Skeletal muscle satellite cell (primary cell): ENCODE measurements at regions not wholly inside any gene's neighbourhood (a gene's known extent, or its start where the extent isn't known, plus 50 kb on each side); places are given as distances from the start of the nearest gene placed in this dataset.

ENCODE experiments used
- H3K27me3 ChIP-seq: 2 replicates; pipeline ENCODE4 v1.7.0; 2013; ENCODE audit warnings: low read length; ENCODE audit not compliant: control insufficient read depth, insufficient read depth
- H3K36me3 ChIP-seq: 2 replicates; pipeline ENCODE4 v1.7.0; 2013; ENCODE audit warnings: mild to moderate bottlenecking, control low read depth, low read length; ENCODE audit not compliant: insufficient read depth
- H3K4me1 ChIP-seq: 2 replicates; pipeline ENCODE4 v1.7.0; 2013; ENCODE audit warnings: low read length; ENCODE audit not compliant: control insufficient read depth, insufficient read depth
- H3K4me2 ChIP-seq: 2 replicates; pipeline ENCODE4 v1.7.0; 2013; ENCODE audit warnings: mild to moderate bottlenecking, low read length
- H3K4me3 ChIP-seq: 2 replicates; pipeline ENCODE4 v1.7.0; 2013; ENCODE audit warnings: low read length
- H3K9ac ChIP-seq: 2 replicates; pipeline ENCODE4 v1.7.0; 2013; ENCODE audit warnings: mild to moderate bottlenecking, low read depth, low read length, moderate library complexity
- H3K9me3 ChIP-seq: replicated peaks from 2 replicates; pipeline ENCODE4 v1.7.0; 2013; ENCODE audit warnings: mild to moderate bottlenecking, control low read depth, low read length

- Histone ChIP-seq H3K4me1 (no peaks in the 10 kb centered on the region), H3K4me2 (no peak overlapping the region), H3K9ac (no peak overlapping the region), H3K27me3 (no peaks in the 10 kb centered on the region), H3K36me3 (no peaks in the 10 kb centered on the region), H3K9me3 (no peaks in the 10 kb centered on the region), H3K4me3 (no peak overlapping the region)
These were observed 2403.4 kb upstream of the ACO1 start for GRCh38 chr9:29981013-29981412.

GRCh38 chr9:29999645-30000044 lies 2384.8 kb upstream of the ACO1 start:
- Histone ChIP-seq H3K4me3 (no peak overlapping the region), H3K4me1 (no peaks in the 10 kb centered on the region), H3K36me3 (no peaks in the 10 kb centered on the region), H3K27me3 (no peaks in the 10 kb centered on the region), H3K4me2 (no peak overlapping the region), H3K9ac (no peak overlapping the region), H3K9me3 (no peaks in the 10 kb centered on the region)

- Histone ChIP-seq H3K9me3 (no peaks in the 10 kb centered on the region), H3K4me3 (no peak overlapping the region), H3K4me2 (no peak overlapping the region), H3K27me3 (no peaks in the 10 kb centered on the region), H3K4me1 (no peaks in the 10 kb centered on the region), H3K36me3 (no peaks in the 10 kb centered on the region), H3K9ac (no peak overlapping the region)
These were observed 2373.8 kb upstream of the ACO1 start for GRCh38 chr9:30010691-30011090.

- Histone ChIP-seq H3K9me3 (no peaks in the 10 kb centered on the region), H3K9ac (no peak overlapping the region), H3K27me3 (no peaks in the 10 kb centered on the region), H3K36me3 (no peaks in the 10 kb centered on the region), H3K4me1 (no peaks in the 10 kb centered on the region), H3K4me3 (no peak overlapping the region), H3K4me2 (no peak overlapping the region)
These were observed 2371.8 kb upstream of the ACO1 start for GRCh38 chr9:30012622-30013021.

- Histone ChIP-seq H3K9ac (no peak overlapping the region), H3K4me1 (no peaks in the 10 kb centered on the region), H3K4me3 (no peak overlapping the region), H3K27me3 (no peaks in the 10 kb centered on the region), H3K4me2 (no peak overlapping the region), H3K36me3 (no peaks in the 10 kb centered on the region), H3K9me3 (no peaks in the 10 kb centered on the region)
These were observed 2369.4 kb upstream of the ACO1 start for GRCh38 chr9:30015073-30015472.

GRCh38 chr9:30020161-30020560 lies 2364.3 kb upstream of the ACO1 start:
- peaks cover 2% of the 10 kb centered on the region for H3K9me3 ChIP-seq
- no peak overlapping the region for H3K4me3 ChIP-seq
- no peaks in the 10 kb centered on the region for H3K4me1 ChIP-seq

GRCh38 chr9:30035761-30036160 lies 2348.7 kb upstream of the ACO1 start:
- Histone ChIP-seq H3K9me3 (peaks cover 2% of the 10 kb centered on the region), H3K4me2 (no peak overlapping the region), H3K4me1 (no peaks in the 10 kb centered on the region), H3K9ac (no peak overlapping the region), H3K36me3 (no peaks in the 10 kb centered on the region), H3K27me3 (no peaks in the 10 kb centered on the region), H3K4me3 (no peak overlapping the region)

More at GRCh38 chr9:30020161-30020560, 2364.3 kb upstream of the ACO1 start:
- no peak overlapping the region for H3K4me2 ChIP-seq
- no peak overlapping the region for H3K9ac ChIP-seq
- no peaks in the 10 kb centered on the region for H3K36me3 ChIP-seq
- no peaks in the 10 kb centered on the region for H3K27me3 ChIP-seq

GRCh38 chr9:30036558-30036957 lies 2347.9 kb upstream of the ACO1 start:
- H3K9ac ChIP-seq: no peak overlapping the region

GRCh38 chr9:30039712-30040111 lies 2344.7 kb upstream of the ACO1 start:
- no peak overlapping the region for H3K4me2 ChIP-seq
- no peak overlapping the region for H3K9ac ChIP-seq
- H3K36me3 ChIP-seq: no peaks in the 10 kb centered on the region
- H3K4me3 ChIP-seq: no peak overlapping the region
- no peaks in the 10 kb centered on the region for H3K4me1 ChIP-seq
- H3K27me3 ChIP-seq: no peaks in the 10 kb centered on the region
- H3K9me3 ChIP-seq: no peaks in the 10 kb centered on the region

More at GRCh38 chr9:30036558-30036957, 2347.9 kb upstream of the ACO1 start:
- Histone ChIP-seq H3K4me1 (no peaks in the 10 kb centered on the region), H3K27me3 (no peaks in the 10 kb centered on the region), H3K9me3 (peaks cover 2% of the 10 kb centered on the region), H3K36me3 (no peaks in the 10 kb centered on the region), H3K4me3 (no peak overlapping the region), H3K4me2 (no peak overlapping the region)

GRCh38 chr9:30048396-30048795 lies 2336.0 kb upstream of the ACO1 start:
- no peak overlapping the region for H3K4me3 ChIP-seq
- H3K4me1 ChIP-seq: no peaks in the 10 kb centered on the region
- H3K36me3 ChIP-seq: no peaks in the 10 kb centered on the region
- H3K27me3 ChIP-seq: no peaks in the 10 kb centered on the region
- H3K9me3 ChIP-seq: no peaks in the 10 kb centered on the region
- no peak overlapping the region for H3K4me2 ChIP-seq
- no peak overlapping the region for H3K9ac ChIP-seq

GRCh38 chr9:30058463-30058862 lies 2326.0 kb upstream of the ACO1 start:
- Histone ChIP-seq H3K4me2 (no peak overlapping the region), H3K9me3 (no peaks in the 10 kb centered on the region), H3K4me1 (no peaks in the 10 kb centered on the region), H3K9ac (no peak overlapping the region), H3K36me3 (no peaks in the 10 kb centered on the region), H3K27me3 (no peaks in the 10 kb centered on the region), H3K4me3 (no peak overlapping the region)

- H3K4me1 ChIP-seq: no peaks in the 10 kb centered on the region
- no peak overlapping the region for H3K9ac ChIP-seq
- no peak overlapping the region for H3K4me3 ChIP-seq
- H3K9me3 ChIP-seq: no peaks in the 10 kb centered on the region
- H3K27me3 ChIP-seq: no peaks in the 10 kb centered on the region
- H3K36me3 ChIP-seq: no peaks in the 10 kb centered on the region
- H3K4me2 ChIP-seq: no peak overlapping the region
These were observed 2323.5 kb upstream of the ACO1 start for GRCh38 chr9:30060976-30061375.
